ENCODE measurements at regions not wholly inside any gene's neighbourhood (a gene's known extent, or its start where the extent isn't known, plus 50 kb on each side); places are given as distances from the start of the nearest gene placed in this dataset.

- no peak for ATAC-seq (ENCODE audit: low FRiP score)
Measured at GRCh38 chr1:109834951-109835350, 71.2 kb upstream of the EPS8L3 start.

GRCh38 chr1:109832945-109833344 lies 69.2 kb upstream of the EPS8L3 start:
- DNase-seq (ENCODE audit: low spot score) (no peak), ATAC-seq (ENCODE audit: low FRiP score) (no peak)
- TF ChIP-seq CTCF (IDR thresholded peaks at IDR 0.05): no peak

More at GRCh38 chr1:109834951-109835350, 71.2 kb upstream of the EPS8L3 start:
- no peak for DNase-seq (ENCODE audit: low spot score)
- no peak for TF ChIP-seq CTCF (IDR thresholded peaks at IDR 0.05)

- DNase-seq (ENCODE audit: low spot score): no peak
- no peak for TF ChIP-seq CTCF (IDR thresholded peaks at IDR 0.05)
- ATAC-seq (ENCODE audit: low FRiP score): no peak
Measured at GRCh38 chr1:109828756-109829505, 65.2 kb upstream of the EPS8L3 start.

- DNase-seq (ENCODE audit: low spot score): no peak
- no peak for TF ChIP-seq CTCF (IDR thresholded peaks at IDR 0.05)
- ATAC-seq (ENCODE audit: low FRiP score): no peak
Measured at GRCh38 chr1:109827986-109828385, 64.3 kb upstream of the EPS8L3 start.

GRCh38 chr1:109827466-109827865 lies 63.7 kb upstream of the EPS8L3 start:
- no peak for DNase-seq (ENCODE audit: low spot score)
- no peak for TF ChIP-seq CTCF (IDR thresholded peaks at IDR 0.05)
- ATAC-seq (ENCODE audit: low FRiP score): peak; percentile 28

GRCh38 chr1:109826930-109827349 lies 63.2 kb upstream of the EPS8L3 start:
- TF ChIP-seq CTCF (IDR thresholded peaks at IDR 0.05): no peak
- ATAC-seq (ENCODE audit: low FRiP score) (no peak), DNase-seq (ENCODE audit: low spot score) (no peak)

- TF ChIP-seq CTCF (IDR thresholded peaks at IDR 0.05): no peak
- ATAC-seq (ENCODE audit: low FRiP score) (no peak), DNase-seq (ENCODE audit: low spot score) (no peak)
Measured at GRCh38 chr1:109826446-109826845, 62.7 kb upstream of the EPS8L3 start.
